ENCODE measurements at regions not wholly inside any gene's neighbourhood (a gene's known extent, or its start where the extent isn't known, plus 50 kb on each side); places are given as distances from the start of the nearest gene placed in this dataset.

GRCh38 chr5:136467632-136468031 is 102.3 kb upstream of the TRPC7 start:
- no peaks in the 10 kb centered on the region for H3K4me1 ChIP-seq
- no peak for FAIRE-seq

GRCh38 chr5:136466041-136466415 is 100.7 kb upstream of the TRPC7 start:
- no peak overlapping the region for H3K4me2 ChIP-seq
- FAIRE-seq = no peak

More at GRCh38 chr5:136467632-136468031, 102.3 kb upstream of the TRPC7 start:
- H3K4me3 ChIP-seq = no peak overlapping the region
- ATAC-seq (no peak), DNase-seq (ENCODE audit: low read depth in 1 of 2, low spot score in 1 of 2) (no peak)
- no peaks in the 10 kb centered on the region for H3K9me3 ChIP-seq
- CTCF ChIA-PET = no interaction called here
- no peak overlapping the region for H3K27ac ChIP-seq
- 0% methylated on average over 1 of the region's 1 CpG for whole genome bisulfite sequencing (ENCODE audit: missing lambda C conversion rate)
- TF ChIP-seq HMGXB4 (CRISPR knock-in tag; IDR thresholded peaks at IDR 0.05; ENCODE audit: borderline replicate concordance) (no peak), HOXB5 (CRISPR knock-in tag; IDR thresholded peaks at IDR 0.05) (no peak), RARB (CRISPR knock-in tag; IDR thresholded peaks at IDR 0.05) (no peak), ESRRA (IDR thresholded peaks at IDR 0.05; ENCODE audit: borderline replicate concordance, low read length) (no peak), GATA3 (IDR thresholded peaks at IDR 0.05; ENCODE audit: borderline replicate concordance) (no peak), SMC3 (IDR thresholded peaks at IDR 0.05) (no peak), CTCF (IDR thresholded peaks at IDR 0.05) (no peak), HOXA7 (CRISPR knock-in tag; IDR thresholded peaks at IDR 0.05) (no peak), CEBPB (IDR thresholded peaks at IDR 0.05) (no peak), TP53 (CRISPR knock-in tag; IDR thresholded peaks at IDR 0.05) (no peak), CBX2 (IDR thresholded peaks at IDR 0.05; ENCODE audit: borderline replicate concordance, low read depth) (no peak), BHLHE40 (IDR thresholded peaks at IDR 0.05; ENCODE audit: low read depth, low read length) (no peak), ZFP36 (IDR thresholded peaks at IDR 0.05; ENCODE audit: borderline replicate concordance, partially characterized antibody) (no peak), BCL3 (IDR thresholded peaks at IDR 0.05) (no peak)
- POLR2A ChIA-PET = no interaction called here
- no peak overlapping the region for H3K4me2 ChIP-seq

More at GRCh38 chr5:136466041-136466415, 100.7 kb upstream of the TRPC7 start:
- ATAC-seq (no peak), DNase-seq (ENCODE audit: low read depth in 1 of 2, low spot score in 1 of 2) (no peak)
- Histone ChIP-seq H3K27ac (no peak overlapping the region), H3K4me3 (no peak overlapping the region), H3K4me1 (no peaks in the 10 kb centered on the region), H3K9me3 (no peaks in the 10 kb centered on the region)
- WGBS (ENCODE audit: missing lambda C conversion rate) = 27% methylated on average over 3 of the region's 3 CpGs
- no peak for TF ChIP-seq HOXA7 (CRISPR knock-in tag; IDR thresholded peaks at IDR 0.05)
- TF ChIP-seq REST (IDR thresholded peaks at IDR 0.05) = no peak
- no peak for TF ChIP-seq EHMT2 (IDR thresholded peaks at IDR 0.05; ENCODE audit: low read depth)
- TF ChIP-seq HEYL (CRISPR knock-in tag; IDR thresholded peaks at IDR 0.05) = no peak
- TF ChIP-seq TP53 (CRISPR knock-in tag; IDR thresholded peaks at IDR 0.05) = no peak
- TF ChIP-seq RNF2 (IDR thresholded peaks at IDR 0.05; ENCODE audit: borderline replicate concordance, low read depth) = no peak
- no peak for TF ChIP-seq RCOR1 (IDR thresholded peaks at IDR 0.05; ENCODE audit: low read depth, low read length)
- no peak for TF ChIP-seq HOXB13 (CRISPR knock-in tag; IDR thresholded peaks at IDR 0.05; ENCODE audit: low read depth)
- TF ChIP-seq CEBPB (IDR thresholded peaks at IDR 0.05) = no peak
- ChIA-PET CTCF (no interaction called here), POLR2A (no interaction called here)

Data from A549 (cell line).